Right atrium auricular region (tissue), 2 donors: ENCODE measurements at regions not wholly inside any gene's neighbourhood (a gene's known extent, or its start where the extent isn't known, plus 50 kb on each side); places are given as distances from the start of the nearest gene placed in this dataset.
A peak's percentile ranks its signal among the peaks of the same experiment; 100 is the strongest.

Experiments
- DNase-seq: peaks from one replicate; pipeline ENCODE4 v3.0.0-alpha.2; 2019; ENCODE audit warnings: low spot score
- H3K27ac ChIP-seq, 2 donors: fragments of 200-600 bp; sonication (generic); 1 replicate in 1 of 2; 2 replicates in 1 of 2; pipeline ENCODE4 v1.5.1; 2016 to 2019
- H3K27me3 ChIP-seq, 2 donors: fragments of 200-600 bp; sonication (generic); one replicate each; pipeline versions ENCODE4 v1.5.1 to v1.6.0; 2017 to 2019
- H3K36me3 ChIP-seq: fragments of 200-600 bp; sonication (generic); one replicate; pipeline ENCODE4 v1.5.1; 2016
- H3K4me1 ChIP-seq, 2 donors: fragments of 200-600 bp; sonication (generic); one replicate each; pipeline versions ENCODE4 v1.5.1 to v1.6.0; 2017 to 2019
- H3K4me3 ChIP-seq, 2 donors: fragments of 200-600 bp; sonication (generic); 1 replicate in 1 of 2; 2 replicates in 1 of 2; pipeline ENCODE4 v1.5.1; 2017 to 2019; ENCODE audit warnings: mild to moderate bottlenecking in 1 of 2, moderate library complexity in 1 of 2
- H3K9me3 ChIP-seq, 2 donors: fragments of 200-600 bp; sonication (generic); one replicate each; pipeline ENCODE4 v1.5.1; 2019
- TF ChIP-seq, protein P1 (sequence below), 2 donors: fragments of 200-600 bp; sonication (generic); IDR thresholded peaks; one replicate each; pipeline ENCODE4 v1.5.1; 2019; ENCODE audit warnings: antibody characterized with exemption in 2 of 2

DNA sequence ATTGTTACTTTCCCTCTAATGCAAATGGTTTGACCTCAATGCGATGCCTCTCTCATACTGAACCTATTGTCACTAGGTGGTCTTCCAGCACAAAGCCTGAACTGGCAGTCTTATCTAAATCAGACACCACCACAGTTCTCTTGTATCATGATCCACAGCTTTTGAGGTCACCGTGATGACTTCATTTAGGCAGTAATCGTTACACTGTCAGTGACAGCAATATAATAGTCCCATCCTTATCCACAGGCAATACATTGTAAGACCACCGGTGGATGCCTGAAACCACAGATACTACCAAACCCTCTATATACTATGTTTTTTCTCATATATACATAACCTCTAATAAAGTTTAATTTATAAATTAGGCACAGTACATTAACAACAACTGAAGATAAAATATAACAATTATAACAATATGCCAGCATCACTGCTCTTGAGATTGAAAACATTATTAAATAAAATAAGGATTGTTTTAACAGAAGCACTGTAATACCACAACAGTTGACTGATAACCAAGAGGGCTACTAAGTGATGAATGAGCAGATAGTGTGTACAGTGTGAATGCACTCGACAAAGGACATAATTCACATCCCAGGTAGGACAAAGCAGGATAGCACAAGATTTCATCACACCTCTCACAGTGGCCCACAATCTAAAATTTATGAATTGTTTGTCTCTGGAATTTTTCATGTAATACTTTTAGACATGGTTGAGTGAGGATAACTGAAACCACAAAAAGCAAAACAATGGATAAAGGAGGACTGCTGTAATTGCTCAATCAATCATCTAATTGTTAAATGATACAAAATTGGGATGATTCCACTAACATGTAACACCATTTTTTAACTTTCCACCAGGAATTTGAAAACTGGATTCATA is 419.4 kb downstream of the CENPC start:
- H3K27ac ChIP-seq = no peak overlapping the region

DNA sequence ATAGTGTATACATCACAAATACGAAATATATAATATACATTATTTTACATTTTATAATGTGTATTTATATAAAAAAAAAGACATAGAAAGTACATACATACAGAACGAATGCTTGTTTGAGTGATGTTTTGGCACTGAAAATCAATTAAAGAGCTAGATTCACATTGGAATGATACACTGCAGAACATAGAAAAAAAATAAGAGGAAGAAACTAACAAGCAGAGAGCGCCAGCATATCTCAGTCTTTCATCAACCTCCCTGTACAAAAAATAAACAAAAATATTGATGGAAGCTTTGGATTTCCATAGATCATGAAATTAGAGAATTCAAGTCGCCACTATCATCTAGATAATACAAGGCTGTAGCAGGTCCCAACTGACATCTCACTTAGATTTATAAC is 420.6 kb downstream of the CENPC start:
- TF ChIP-seq, protein P1, sequence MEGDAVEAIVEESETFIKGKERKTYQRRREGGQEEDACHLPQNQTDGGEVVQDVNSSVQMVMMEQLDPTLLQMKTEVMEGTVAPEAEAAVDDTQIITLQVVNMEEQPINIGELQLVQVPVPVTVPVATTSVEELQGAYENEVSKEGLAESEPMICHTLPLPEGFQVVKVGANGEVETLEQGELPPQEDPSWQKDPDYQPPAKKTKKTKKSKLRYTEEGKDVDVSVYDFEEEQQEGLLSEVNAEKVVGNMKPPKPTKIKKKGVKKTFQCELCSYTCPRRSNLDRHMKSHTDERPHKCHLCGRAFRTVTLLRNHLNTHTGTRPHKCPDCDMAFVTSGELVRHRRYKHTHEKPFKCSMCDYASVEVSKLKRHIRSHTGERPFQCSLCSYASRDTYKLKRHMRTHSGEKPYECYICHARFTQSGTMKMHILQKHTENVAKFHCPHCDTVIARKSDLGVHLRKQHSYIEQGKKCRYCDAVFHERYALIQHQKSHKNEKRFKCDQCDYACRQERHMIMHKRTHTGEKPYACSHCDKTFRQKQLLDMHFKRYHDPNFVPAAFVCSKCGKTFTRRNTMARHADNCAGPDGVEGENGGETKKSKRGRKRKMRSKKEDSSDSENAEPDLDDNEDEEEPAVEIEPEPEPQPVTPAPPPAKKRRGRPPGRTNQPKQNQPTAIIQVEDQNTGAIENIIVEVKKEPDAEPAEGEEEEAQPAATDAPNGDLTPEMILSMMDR (IDR thresholded peaks at IDR 0.05) = no peak
- DNase-seq = no peak

More for the DNA sequence above, 419.4 kb downstream of the CENPC start:
- TF ChIP-seq, protein P1 (IDR thresholded peaks at IDR 0.05) = no peak
- Histone ChIP-seq H3K4me3 (no peak overlapping the region), H3K4me1 (no peaks in the 10 kb centered on the region), H3K27me3 (no peaks in the 10 kb centered on the region), H3K9me3 (no peaks in the 10 kb centered on the region), H3K36me3 (no peaks in the 10 kb centered on the region)
- no peak for DNase-seq

DNA sequence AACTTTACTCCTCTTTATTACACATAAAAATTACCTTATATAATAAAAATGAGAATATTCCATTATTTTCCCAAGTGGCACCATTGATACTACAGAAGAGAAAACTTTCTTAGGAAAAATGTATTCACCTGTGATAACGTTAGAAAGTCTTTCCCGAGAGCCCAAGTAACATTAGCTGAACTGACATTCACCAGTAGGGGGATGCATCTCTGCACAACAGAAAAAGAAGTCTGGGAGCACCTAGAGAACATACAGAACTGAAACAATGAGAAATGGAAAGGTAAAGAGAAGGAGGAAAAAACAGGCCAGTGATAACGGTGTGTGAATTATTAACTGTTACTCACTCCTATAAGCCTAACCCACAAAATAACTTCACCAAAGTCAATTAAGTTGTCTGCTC is 423.3 kb downstream of the CENPC start:
- H3K27ac ChIP-seq = no peak overlapping the region
- H3K9me3 ChIP-seq = no peaks in the 10 kb centered on the region
- H3K4me3 ChIP-seq = no peak overlapping the region
- H3K4me1 ChIP-seq = no peaks in the 10 kb centered on the region
- TF ChIP-seq, protein P1 (IDR thresholded peaks at IDR 0.05) = peak in 1 of 2 donors; percentile 38
- H3K27me3 ChIP-seq = no peaks in the 10 kb centered on the region
- H3K36me3 ChIP-seq = no peaks in the 10 kb centered on the region
- no peak for DNase-seq

More for the DNA sequence above, 420.6 kb downstream of the CENPC start:
- Histone ChIP-seq H3K9me3 (no peaks in the 10 kb centered on the region), H3K4me3 (no peak overlapping the region), H3K36me3 (no peaks in the 10 kb centered on the region), H3K27ac (no peak overlapping the region), H3K4me1 (no peaks in the 10 kb centered on the region), H3K27me3 (no peaks in the 10 kb centered on the region)

DNA sequence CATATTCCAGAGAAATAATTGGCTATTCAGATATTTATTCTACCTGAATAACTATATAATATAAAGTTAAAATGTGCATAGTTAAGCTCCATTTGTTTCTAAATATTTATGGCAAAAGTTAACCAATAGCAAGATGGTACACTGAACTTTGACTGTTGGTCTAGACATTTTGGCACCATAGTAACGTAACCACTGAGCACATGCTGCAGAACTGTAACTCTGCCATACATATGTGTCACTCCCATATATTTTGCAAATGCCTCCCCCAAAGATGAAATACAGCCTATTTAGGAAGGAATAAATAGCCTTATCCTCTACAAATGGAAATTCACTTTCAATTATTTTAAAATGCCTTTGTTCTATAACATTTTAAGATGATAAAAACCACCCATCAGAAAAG is 424.9 kb downstream of the CENPC start:
- H3K27ac ChIP-seq = no peak overlapping the region
- no peak overlapping the region for H3K4me3 ChIP-seq
- DNase-seq = no peak
- no peaks in the 10 kb centered on the region for H3K9me3 ChIP-seq
- H3K4me1 ChIP-seq = no peaks in the 10 kb centered on the region
- no peaks in the 10 kb centered on the region for H3K36me3 ChIP-seq
- H3K27me3 ChIP-seq = no peaks in the 10 kb centered on the region
- TF ChIP-seq, protein P1 (IDR thresholded peaks at IDR 0.05) = no peak

DNA sequence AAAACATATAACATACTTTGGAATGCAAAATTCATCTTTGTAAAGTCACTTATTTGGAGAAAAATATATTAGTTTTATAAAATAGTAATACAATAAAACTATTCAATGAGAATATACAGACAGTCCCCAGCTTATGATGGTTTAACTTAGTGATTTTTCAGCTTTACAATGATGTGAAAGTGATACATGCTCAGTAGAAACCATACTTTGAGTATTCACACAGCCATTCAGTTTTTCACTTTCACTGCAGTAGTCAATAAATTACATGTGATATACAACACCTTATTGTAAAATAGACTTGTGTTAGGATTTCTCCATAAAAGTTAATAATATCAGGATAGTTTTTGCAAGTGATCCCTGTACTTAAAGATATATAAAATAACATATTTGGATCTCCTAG is 436.0 kb downstream of the CENPC start:
- H3K9me3 ChIP-seq = no peaks in the 10 kb centered on the region
- H3K4me1 ChIP-seq = no peaks in the 10 kb centered on the region
- TF ChIP-seq, protein P1 (IDR thresholded peaks at IDR 0.05) = no peak
- no peaks in the 10 kb centered on the region for H3K36me3 ChIP-seq
- no peak for DNase-seq
- H3K4me3 ChIP-seq = no peak overlapping the region
- H3K27me3 ChIP-seq = no peaks in the 10 kb centered on the region
- no peak overlapping the region for H3K27ac ChIP-seq
